HFFc6 (cell line): ENCODE measurements at regions not wholly inside any gene's neighbourhood (a gene's known extent, or its start where the extent isn't known, plus 50 kb on each side); places are given as distances from the start of the nearest gene placed in this dataset.

ENCODE experiments used
- DNase-seq: peaks from one replicate; pipeline ENCODE4 v3.0.0-alpha.2; 2018
- H3K27ac Mint-ChIP-seq: 2 replicates; pipeline ENCODE4 v1.8.0; 2020; ENCODE audit warnings: mild to moderate bottlenecking, mixed read lengths
- H3K27me3 Mint-ChIP-seq: 2 replicates; pipeline ENCODE4 v1.8.0; 2021; ENCODE audit warnings: mild to moderate bottlenecking, moderate library complexity, mixed read lengths; ENCODE audit not compliant: insufficient read depth
- H3K36me3 Mint-ChIP-seq: 2 replicates; pipeline ENCODE4 v1.8.0; 2021; ENCODE audit warnings: low read depth, mixed read lengths
- H3K4me1 Mint-ChIP-seq: 2 replicates; pipeline ENCODE4 v1.8.0; 2020; ENCODE audit warnings: low read depth, mixed read lengths
- H3K4me3 Mint-ChIP-seq: 2 replicates; pipeline ENCODE4 v1.8.0; 2020; ENCODE audit warnings: mild to moderate bottlenecking, moderate library complexity, mixed read lengths
- H3K9me3 Mint-ChIP-seq: 2 replicates; pipeline ENCODE4 v1.8.0; 2020; ENCODE audit warnings: mild to moderate bottlenecking, mixed read lengths
- CTCF ChIP-seq: fragments of 200-600 bp; sonication (generic); IDR thresholded peaks from 2 replicates; pipeline ENCODE4 v1.5.0; 2021; ENCODE audit warnings: antibody characterized with exemption, mild to moderate bottlenecking

- peaks cover 31% of the 10 kb centered on the region for H3K27me3 Mint-ChIP-seq
- TF ChIP-seq CTCF, result no peak
- no peak overlapping the region for H3K4me3 Mint-ChIP-seq
- no peak overlapping the region for H3K27ac Mint-ChIP-seq
- DNase-seq, result no peak
- H3K9me3 Mint-ChIP-seq, result no peaks in the 10 kb centered on the region
- H3K4me1 Mint-ChIP-seq, result no peaks in the 10 kb centered on the region
- no peaks in the 10 kb centered on the region for H3K36me3 Mint-ChIP-seq
Observed at GRCh38 chr2:121132762-121133107, 152.3 kb downstream of the TFCP2L1 start.

- Mint-ChIP-seq H3K4me1 (no peaks in the 10 kb centered on the region), H3K9me3 (no peaks in the 10 kb centered on the region)
Observed at GRCh38 chr2:121133551-121134319, 151.3 kb downstream of the TFCP2L1 start.

GRCh38 chr2:121134728-121135127 is 150.3 kb downstream of the TFCP2L1 start:
- no peak for DNase-seq
- H3K4me3 Mint-ChIP-seq, result no peak overlapping the region
- H3K27me3 Mint-ChIP-seq, result peaks cover 29% of the 10 kb centered on the region
- H3K36me3 Mint-ChIP-seq, result no peaks in the 10 kb centered on the region
- no peak overlapping the region for H3K27ac Mint-ChIP-seq
- no peaks in the 10 kb centered on the region for H3K9me3 Mint-ChIP-seq
- no peak for TF ChIP-seq CTCF
- H3K4me1 Mint-ChIP-seq, result no peaks in the 10 kb centered on the region

More at GRCh38 chr2:121133551-121134319, 151.3 kb downstream of the TFCP2L1 start:
- H3K27ac Mint-ChIP-seq, result no peak overlapping the region
- no peak for TF ChIP-seq CTCF
- DNase-seq, result no peak
- no peak overlapping the region for H3K4me3 Mint-ChIP-seq
- no peaks in the 10 kb centered on the region for H3K36me3 Mint-ChIP-seq
- peaks cover 27% of the 10 kb centered on the region for H3K27me3 Mint-ChIP-seq

- no peak overlapping the region for H3K27ac Mint-ChIP-seq
- peaks cover 30% of the 10 kb centered on the region for H3K27me3 Mint-ChIP-seq
- H3K4me1 Mint-ChIP-seq, result no peaks in the 10 kb centered on the region
- H3K4me3 Mint-ChIP-seq, result no peak overlapping the region
- TF ChIP-seq CTCF, result no peak
- H3K9me3 Mint-ChIP-seq, result no peaks in the 10 kb centered on the region
- DNase-seq, result no peak
- no peaks in the 10 kb centered on the region for H3K36me3 Mint-ChIP-seq
Observed at GRCh38 chr2:121135168-121135853, 149.7 kb downstream of the TFCP2L1 start.

- H3K27me3 Mint-ChIP-seq, result peaks cover 23% of the 10 kb centered on the region
- no peak for DNase-seq
- no peaks in the 10 kb centered on the region for H3K4me1 Mint-ChIP-seq
- no peaks in the 10 kb centered on the region for H3K36me3 Mint-ChIP-seq
- H3K9me3 Mint-ChIP-seq, result no peaks in the 10 kb centered on the region
- TF ChIP-seq CTCF, result no peak
- no peak overlapping the region for H3K27ac Mint-ChIP-seq
- no peak overlapping the region for H3K4me3 Mint-ChIP-seq
Observed at GRCh38 chr2:121136323-121136722, 148.7 kb downstream of the TFCP2L1 start.
